GM12864 (cell line): ENCODE measurements at regions not wholly inside any gene's neighbourhood (a gene's known extent, or its start where the extent isn't known, plus 50 kb on each side); places are given as distances from the start of the nearest gene placed in this dataset.

Experiments
- DNase-seq: peaks from one replicate; pipeline ENCODE4 v3.0.0-alpha.2; 2011; ENCODE audit warnings: low read depth
- H3K4me3 ChIP-seq: 2 replicates; pipeline ENCODE4 v1.5.1; 2011; ENCODE audit warnings: mild to moderate bottlenecking, low read depth, low read length, control low read depth
- TF ChIP-seq, protein P1 (sequence below): IDR thresholded peaks from 2 replicates; pipeline ENCODE4 v1.5.1; 2011; ENCODE audit warnings: low read depth, mild to moderate bottlenecking, moderate library complexity, low read length, control low read depth, inconsistent platforms; ENCODE audit errors: missing control alignments

- TF ChIP-seq, protein P1, sequence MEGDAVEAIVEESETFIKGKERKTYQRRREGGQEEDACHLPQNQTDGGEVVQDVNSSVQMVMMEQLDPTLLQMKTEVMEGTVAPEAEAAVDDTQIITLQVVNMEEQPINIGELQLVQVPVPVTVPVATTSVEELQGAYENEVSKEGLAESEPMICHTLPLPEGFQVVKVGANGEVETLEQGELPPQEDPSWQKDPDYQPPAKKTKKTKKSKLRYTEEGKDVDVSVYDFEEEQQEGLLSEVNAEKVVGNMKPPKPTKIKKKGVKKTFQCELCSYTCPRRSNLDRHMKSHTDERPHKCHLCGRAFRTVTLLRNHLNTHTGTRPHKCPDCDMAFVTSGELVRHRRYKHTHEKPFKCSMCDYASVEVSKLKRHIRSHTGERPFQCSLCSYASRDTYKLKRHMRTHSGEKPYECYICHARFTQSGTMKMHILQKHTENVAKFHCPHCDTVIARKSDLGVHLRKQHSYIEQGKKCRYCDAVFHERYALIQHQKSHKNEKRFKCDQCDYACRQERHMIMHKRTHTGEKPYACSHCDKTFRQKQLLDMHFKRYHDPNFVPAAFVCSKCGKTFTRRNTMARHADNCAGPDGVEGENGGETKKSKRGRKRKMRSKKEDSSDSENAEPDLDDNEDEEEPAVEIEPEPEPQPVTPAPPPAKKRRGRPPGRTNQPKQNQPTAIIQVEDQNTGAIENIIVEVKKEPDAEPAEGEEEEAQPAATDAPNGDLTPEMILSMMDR, result no peak
- DNase-seq, result no peak
- no peak overlapping the region for H3K4me3 ChIP-seq
Observed at GRCh38 chr5:29040404-29040803, 2002.0 kb upstream of the CDH9 start.

DNA sequence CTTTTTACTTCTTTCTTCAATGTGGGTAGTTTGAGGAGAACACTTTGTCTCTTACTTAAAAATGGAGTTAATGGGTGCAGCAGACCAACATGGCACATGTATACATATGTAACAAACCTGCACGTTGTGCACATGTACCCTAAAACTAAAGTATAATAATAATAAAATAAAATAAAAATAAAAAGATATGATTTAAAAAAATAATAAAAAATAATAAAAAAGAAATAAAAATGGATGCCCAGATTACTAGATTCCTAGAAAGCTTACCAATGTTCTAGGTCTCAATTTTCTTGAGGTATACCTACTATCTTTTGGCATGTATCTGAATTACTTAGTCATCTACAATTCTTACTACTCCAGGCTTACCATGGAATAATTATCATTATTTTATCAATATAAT lies 2001.6 kb upstream of the CDH9 start:
- TF ChIP-seq, protein P1, result no peak
- DNase-seq, result no peak
- H3K4me3 ChIP-seq, result no peak overlapping the region

GRCh38 chr5:29037716-29038115 lies 1999.3 kb upstream of the CDH9 start:
- H3K4me3 ChIP-seq, result no peak overlapping the region
- no peak for DNase-seq
- TF ChIP-seq, protein P1, result no peak

- DNase-seq, result no peak
- H3K4me3 ChIP-seq, result no peak overlapping the region
- TF ChIP-seq, protein P1, result no peak
Observed at GRCh38 chr5:29024052-29024451, 1985.7 kb upstream of the CDH9 start.

GRCh38 chr5:29023541-29023940 lies 1985.2 kb upstream of the CDH9 start:
- H3K4me3 ChIP-seq, result no peak overlapping the region
- TF ChIP-seq, protein P1, result no peak
- DNase-seq, result no peak

GRCh38 chr5:29017501-29017900 lies 1979.1 kb upstream of the CDH9 start:
- TF ChIP-seq, protein P1, result no peak
- no peak overlapping the region for H3K4me3 ChIP-seq
- no peak for DNase-seq

- TF ChIP-seq, protein P1, result no peak
- no peak overlapping the region for H3K4me3 ChIP-seq
- no peak for DNase-seq
Observed at GRCh38 chr5:29016067-29016466, 1977.7 kb upstream of the CDH9 start.
